OCI-LY7 (cell line): ENCODE measurements at regions not wholly inside any gene's neighbourhood (a gene's known extent, or its start where the extent isn't known, plus 50 kb on each side); places are given as distances from the start of the nearest gene placed in this dataset.

Experiments used
- CTCF ChIP-seq: fragments of 200-600 bp; sonication (generic); conservative IDR thresholded peaks from 2 replicates; pipeline ENCODE4 v1.5.1; 2014; ENCODE audit warnings: mild to moderate bottlenecking, antibody characterized with exemption, low read length, moderate library complexity, mixed read lengths
- EZH2phosphoT487 ChIP-seq: fragments of 200-600 bp; sonication (generic); IDR thresholded peaks from 2 replicates; pipeline ENCODE4 v1.6.1; 2018; ENCODE audit warnings: low read depth, borderline replicate concordance, mild to moderate bottlenecking, mixed run types, antibody characterized with exemption, low read length, moderate library complexity, mixed read lengths

- TF ChIP-seq CTCF (no peak), EZH2phosphoT487 (no peak)
These were observed 131.3 kb upstream of the OGFRL1 start for GRCh38 chr6:71157345-71157744.
